Erythroblast (primary cell): ENCODE measurements at regions not wholly inside any gene's neighbourhood (a gene's known extent, or its start where the extent isn't known, plus 50 kb on each side); places are given as distances from the start of the nearest gene placed in this dataset.

Experiments
- GATA1 ChIP-seq: IDR thresholded peaks from 2 replicates; pipeline ENCODE4 v1.6.1; 2011; ENCODE audit warnings: low read depth, mild to moderate bottlenecking, control low read depth, low read length, moderate library complexity
- POLR2A ChIP-seq: IDR thresholded peaks from 2 replicates; pipeline ENCODE4 v1.6.1; 2011; ENCODE audit warnings: mild to moderate bottlenecking, low read length

GRCh38 chr4:54915276-54915675 lies 210.1 kb downstream of the KDR start:
- no peak for TF ChIP-seq POLR2A
- TF ChIP-seq GATA1 = no peak
